HG02970 (cell line): ENCODE measurements at regions not wholly inside any gene's neighbourhood (a gene's known extent, or its start where the extent isn't known, plus 50 kb on each side); places are given as distances from the start of the nearest gene placed in this dataset.
"Not testable (repeated sequence)": the region's sequence is repeated elsewhere in the genome, so short reads cannot be mapped to it uniquely, and the experiment has no call there.

Source experiments
- ATAC-seq: cut with Tn5 transposase; IDR thresholded peaks from one replicate; pipeline ENCODE4 v1.9.1; 2021; ENCODE audit warnings: mild to moderate bottlenecking, moderate library complexity, moderate number of reproducible peaks; ENCODE audit not compliant: unreplicated experiment, low FRiP score

DNA sequence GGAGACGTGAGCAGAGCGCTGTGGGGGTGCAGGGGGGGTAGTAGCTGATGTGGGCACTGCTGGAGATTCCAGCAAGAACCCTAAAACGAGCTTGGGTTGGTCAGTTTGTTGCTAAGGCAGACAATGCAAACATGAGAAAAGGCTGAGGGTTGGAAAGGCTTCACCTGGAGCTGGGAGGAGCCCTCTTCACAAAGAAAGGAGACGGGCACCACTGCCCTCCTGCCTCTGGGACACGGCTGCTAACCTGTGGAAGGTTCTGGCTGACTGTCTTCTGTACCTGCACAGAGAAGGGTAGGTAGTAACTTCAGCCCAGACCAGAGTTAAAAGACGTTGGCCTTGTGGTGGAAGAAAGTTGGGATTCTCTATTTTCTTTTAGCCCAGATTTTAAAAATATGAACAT, 108.7 kb downstream of the SUCLA2 start:
- ATAC-seq: no peak

DNA sequence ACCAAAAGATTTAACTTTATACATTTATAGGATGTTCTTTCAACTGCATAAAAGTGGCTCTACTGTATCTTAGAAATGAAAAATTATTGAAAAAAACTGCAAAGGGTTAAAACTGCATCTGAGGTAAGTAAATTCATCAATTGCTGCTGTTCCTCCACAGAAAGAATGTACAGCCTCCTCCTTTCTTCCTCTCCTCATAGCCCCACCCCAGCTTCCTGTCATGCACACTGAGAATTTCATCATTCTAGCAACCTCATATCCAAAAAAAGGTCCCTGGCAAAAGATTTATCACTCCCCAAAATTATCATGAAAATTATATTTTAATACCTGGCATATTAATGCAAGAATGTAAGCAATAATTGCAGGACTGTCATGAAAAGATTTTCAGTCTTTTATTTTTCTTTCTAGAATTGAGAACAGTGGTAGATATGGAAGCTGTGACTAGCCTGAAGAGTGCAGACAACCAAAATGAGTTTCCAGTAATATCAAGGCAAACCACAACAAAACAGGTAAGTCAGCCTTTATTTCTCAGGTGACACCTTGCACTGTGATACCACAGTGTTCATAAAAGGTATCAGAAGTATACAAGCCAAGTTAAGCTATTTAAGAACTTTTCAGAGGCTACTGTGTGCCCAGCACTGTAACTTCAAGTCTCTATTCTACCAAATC, 110.8 kb downstream of the SUCLA2 start:
- ATAC-seq: no peak

DNA sequence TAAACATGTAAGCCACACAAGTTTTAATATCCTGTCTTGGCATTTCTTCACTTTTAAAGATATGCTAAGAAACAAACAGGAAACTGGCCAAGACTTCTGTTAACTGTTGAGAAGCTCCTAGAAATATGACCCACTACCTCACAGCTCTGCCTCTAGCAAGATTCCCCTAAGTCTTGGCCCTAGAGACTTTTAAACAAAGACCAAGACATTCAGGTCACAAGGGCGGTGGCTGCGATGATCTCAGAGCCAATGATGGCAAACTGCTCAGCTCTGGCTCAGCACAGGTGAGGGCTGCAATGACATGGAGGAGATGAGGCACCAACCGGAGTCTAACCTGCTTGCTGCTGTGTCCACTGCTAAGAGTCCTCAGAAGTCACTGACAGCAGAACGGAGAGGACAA, 114.8 kb downstream of the SUCLA2 start:
- no peak for ATAC-seq

DNA sequence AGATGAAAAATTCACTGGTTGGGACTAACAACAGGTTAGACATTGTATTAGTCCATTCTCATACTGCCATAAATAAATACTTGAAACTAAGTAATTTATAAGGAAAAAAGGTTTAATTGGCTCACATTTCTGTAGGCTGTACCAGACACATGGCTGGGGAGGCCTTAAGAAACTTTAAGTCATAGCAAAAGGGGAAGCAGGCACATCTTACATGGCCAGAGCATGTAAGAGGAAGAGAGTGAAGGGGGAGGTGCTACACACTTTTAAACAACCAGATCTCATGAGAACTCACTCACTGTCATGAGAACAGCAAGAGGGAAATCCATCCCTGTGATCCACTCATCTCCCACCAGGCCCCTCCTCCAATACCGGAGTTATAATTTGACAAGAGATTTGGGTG, 125.9 kb downstream of the SUCLA2 start:
- ATAC-seq: no peak

DNA sequence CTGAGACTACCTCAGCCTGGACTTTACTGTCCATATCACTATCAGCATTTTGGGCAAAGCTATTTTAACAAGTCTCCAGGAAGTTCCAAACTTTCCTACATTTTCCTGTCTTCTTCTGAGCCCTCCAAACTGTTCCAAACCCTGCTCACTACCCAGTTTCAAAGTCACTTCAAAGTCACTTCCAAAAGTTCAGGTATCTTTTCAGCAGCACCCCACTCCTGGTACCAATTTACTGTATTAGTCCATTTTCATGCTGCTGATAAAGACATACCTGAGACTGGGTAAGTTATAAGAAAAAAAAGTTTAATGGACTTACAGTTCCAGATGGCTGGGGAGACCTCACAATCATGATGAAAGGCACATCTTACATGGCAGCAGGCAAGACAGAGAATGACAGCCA, 127.1 kb downstream of the SUCLA2 start:
- ATAC-seq: not testable (repeated sequence)

DNA sequence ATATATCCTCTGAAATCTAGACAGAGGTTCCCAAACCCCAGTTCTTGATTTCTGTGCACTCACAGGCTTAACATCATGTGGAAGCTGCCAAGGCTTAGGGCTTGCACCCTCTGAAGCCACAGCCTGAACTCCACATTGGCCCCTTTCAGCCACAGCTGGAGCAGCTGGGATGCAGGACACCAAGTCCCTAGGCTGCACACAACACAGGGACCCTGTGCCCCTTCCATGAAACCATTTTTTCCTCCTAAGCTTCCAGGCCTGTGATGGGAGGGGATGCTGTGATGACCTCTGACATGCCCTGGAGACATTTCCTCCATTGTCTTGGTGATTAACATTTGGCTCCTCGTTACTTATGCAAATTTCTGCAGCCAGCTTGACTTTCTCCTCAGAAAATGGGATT, 127.8 kb downstream of the SUCLA2 start:
- ATAC-seq: not testable (repeated sequence)

DNA sequence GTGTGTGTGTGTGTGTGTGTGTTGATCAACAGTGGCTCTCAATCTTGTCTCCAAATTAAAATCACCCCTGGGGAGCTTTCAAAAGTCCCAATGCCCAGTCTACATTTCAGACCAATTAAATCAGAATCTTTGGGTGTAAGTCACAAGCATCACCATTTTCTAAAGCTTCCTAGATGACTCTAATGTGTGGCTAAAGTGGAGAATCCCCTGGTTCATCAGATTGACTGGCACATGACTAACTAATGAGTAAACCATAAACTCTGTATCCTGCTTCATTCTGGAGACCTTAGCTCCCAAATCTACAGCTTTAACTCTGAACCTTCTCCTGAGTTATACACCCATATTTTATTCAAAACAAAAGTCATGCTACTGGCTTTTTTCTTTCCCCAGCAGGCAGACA, 131.3 kb downstream of the SUCLA2 start:
- ATAC-seq: no peak

DNA sequence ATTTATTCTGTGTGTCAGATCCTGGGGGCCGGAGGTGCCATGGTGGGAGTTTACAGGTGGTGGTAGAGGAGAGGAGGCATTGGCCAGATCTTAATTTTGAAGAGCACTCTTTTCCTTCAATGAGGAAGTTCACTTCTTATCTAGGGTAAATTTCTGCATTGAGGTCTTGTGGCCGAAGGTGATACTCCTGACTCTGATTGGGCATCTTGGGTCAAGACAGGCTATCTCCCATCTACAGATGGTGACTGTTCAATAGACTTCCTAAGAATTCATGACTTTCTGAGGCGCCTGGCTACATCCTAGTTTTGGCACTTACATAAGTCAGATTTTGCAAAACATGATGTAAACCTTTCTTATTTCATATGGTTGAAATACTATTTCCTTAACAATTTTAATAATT, 135.2 kb downstream of the SUCLA2 start:
- no peak for ATAC-seq

DNA sequence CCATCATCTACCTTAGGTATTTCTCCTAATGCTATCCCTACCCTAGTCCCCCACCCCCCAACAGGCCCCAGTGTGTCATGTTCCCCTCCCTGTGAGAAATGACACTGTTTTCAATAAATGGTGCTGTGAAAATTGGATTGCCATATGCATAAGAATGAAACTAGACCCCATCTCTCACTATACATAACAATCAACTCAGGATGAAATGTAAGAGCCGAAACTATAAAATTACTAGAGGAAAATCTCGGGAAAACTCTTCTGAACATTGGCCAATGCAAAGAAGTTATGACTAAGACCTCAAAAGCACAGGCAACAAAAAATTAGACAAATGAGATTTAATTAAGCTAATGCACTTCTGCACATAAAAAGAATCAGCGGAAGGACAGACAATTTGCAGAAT, 138.2 kb downstream of the SUCLA2 start:
- ATAC-seq: no peak

DNA sequence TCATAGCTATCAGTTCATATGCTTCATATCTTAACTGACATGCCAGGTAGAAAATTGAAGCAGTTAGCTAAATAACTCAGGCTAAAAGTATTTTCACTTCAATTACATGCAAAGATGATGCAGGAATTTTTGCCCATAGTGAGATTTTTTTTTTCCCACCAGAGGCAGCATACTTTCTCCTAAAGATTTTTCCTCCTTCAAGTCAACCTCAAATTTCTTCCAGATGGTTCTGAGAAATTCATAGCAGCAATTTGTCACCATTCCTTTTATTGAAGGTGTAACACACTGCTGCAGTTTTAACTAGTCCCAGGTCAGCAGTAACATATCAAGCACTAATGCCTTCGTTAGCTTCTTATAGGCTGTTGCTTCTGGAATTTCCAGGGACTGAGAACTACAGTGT, 141.9 kb downstream of the SUCLA2 start:
- no peak for ATAC-seq

DNA sequence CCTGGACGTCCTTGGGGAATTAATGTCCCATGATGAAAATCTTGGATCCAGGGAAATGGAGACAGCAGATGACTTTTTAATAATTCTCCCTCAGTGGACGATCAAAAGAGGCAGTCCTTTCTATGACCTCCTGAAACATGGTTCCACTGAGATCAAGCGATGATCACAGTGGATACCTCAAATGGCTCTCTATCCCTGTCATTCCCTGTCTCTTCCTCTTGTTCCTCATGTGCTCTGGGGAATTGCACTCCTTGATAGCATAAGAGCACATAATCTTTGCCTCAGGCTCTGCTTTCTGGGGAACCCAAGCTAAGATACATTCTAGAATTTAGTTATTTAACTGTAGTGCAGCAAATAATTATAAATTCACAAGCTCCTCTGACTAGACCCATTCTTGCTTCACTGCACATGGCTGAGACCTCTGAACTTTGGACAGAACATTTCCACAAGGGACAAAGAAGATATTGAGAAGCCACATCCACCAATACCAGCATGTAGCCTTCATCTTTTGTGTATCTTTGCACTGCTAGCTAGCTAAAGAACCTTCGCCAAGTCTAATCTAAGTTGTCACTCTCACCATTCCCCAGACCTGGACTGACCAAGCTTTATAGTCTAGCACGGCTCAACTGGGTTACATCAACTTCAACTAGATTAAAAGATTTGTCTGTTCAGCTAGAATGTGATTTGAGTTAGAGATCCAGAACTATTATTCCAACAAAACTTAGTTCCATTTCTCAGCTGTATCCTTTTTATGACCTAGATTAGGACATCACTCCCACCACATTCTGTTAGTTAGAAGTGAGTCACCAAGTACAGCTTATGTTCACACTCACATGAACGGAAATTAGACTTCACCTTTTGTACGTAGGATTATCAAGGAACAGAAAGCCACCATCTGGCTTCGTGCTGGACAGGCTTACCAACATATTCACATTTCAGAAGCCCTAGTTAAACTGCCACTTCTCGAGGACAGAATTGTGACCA, 142.7 kb downstream of the SUCLA2 start:
- ATAC-seq: no peak

DNA sequence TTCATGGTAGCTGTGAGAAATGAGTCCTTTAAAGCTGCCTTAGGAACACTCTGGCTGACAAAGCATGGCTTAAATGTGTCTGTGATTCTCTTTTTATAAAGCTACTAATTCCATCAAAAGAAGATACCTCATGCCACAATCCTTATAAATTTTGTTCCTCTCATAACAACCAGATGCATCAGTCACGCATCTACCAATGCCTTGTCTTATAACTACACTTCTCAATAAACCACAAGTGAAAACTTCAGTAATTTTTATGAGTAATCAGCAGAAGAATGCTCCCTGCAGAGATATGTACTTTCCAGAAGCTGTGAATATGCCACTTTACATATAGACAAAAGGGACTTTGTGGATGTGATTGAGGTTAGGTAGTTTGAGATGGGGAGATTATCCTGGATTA, 147.8 kb downstream of the SUCLA2 start:
- ATAC-seq: no peak

DNA sequence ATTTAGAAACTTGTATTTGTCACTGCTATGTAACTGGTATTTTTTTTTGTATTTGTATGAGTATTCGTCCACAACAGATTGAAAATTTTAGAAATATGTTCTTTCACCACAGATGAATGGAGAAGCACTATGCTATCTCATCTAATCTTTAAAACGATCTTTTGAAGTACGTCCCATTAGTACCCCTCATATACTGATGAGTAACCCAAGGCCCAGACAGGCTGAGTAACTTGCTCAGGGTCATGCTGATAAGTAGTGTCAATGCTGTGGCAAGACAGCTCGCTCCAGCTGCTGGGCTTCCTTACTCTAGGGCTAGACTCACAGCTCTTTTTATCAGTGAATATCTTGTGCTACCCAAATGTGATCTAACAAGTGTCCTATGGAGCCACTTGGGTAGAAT, 154.2 kb downstream of the SUCLA2 start:
- ATAC-seq: no peak

DNA sequence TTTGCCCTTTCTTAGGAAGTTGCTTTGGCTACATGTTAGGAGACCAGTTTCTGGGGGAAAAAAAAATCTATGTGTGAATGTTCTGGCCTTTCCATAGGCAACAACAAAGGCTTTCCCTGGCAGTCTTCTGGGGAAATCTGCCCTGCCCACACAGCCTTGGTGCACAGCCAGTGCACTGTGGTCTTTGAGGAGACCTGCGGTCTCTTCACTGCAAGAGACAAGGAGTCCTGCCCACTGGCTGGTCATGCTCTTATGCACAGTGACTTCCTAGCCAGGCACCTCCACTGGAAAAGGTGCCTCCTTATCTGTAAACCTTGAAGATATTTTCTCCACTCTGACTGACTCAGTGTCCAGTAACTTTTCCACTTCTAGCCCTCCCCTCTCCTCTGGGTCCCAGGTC, 155.1 kb downstream of the SUCLA2 start:
- ATAC-seq: no peak

DNA sequence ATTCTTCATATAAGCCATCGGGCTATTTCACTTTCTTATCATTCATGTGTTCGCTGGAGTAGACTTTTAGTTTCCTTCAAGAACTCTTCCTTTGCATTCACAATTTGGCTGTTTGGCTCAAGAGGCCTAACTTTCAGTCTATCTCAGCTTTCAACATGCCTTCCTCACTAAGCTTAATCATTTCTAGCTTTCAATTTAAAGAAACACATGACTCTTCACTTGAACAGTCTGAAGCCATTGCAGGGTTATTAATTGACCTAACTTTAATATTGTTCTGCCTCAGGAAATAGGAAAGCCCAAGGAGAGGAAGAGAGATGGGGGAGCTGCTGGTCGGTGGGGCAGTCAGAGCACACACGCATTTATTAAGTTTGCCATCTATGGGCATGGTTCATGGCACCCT, 158.1 kb downstream of the SUCLA2 start:
- peak; percentile 72 for ATAC-seq

DNA sequence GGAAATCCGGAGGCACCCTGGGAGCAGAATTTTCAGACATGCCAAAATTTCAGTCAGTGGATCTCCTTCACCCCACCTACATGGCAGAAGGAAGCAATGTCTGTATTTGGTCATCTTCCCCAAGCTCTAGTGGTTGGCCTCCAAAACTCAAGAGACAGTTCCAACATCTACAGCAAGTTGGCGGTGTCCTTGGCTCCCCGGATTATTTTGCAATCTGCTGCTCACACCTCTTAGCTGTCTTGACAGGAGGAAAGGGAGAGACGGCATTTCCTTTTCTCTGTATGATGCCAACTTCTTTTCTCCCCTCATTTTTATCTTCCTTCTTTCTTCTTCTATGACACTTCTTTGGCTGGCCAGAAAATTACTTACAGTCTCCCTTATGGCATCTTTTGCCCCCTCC, 159.9 kb downstream of the SUCLA2 start:
- ATAC-seq: no peak

DNA sequence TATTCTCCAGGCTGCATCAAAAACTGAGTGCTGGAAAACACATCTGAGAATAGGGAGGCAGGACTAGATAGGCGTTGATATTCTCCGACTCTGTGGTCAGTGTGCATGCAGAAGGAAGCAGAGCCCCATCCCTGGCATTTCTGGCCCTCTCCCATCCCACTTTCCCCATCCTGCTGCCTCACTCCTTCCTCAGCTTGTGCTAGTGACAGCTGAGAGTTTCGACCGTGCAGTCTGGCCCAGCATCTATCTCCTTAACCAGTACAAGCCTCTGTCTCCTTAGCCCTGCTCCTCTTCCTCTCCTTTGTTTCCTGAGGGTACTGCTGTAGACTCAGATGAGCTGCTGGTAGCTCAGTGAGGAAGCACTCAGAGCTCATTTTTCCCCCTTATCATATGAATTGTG, 163.2 kb downstream of the SUCLA2 start:
- no peak for ATAC-seq

DNA sequence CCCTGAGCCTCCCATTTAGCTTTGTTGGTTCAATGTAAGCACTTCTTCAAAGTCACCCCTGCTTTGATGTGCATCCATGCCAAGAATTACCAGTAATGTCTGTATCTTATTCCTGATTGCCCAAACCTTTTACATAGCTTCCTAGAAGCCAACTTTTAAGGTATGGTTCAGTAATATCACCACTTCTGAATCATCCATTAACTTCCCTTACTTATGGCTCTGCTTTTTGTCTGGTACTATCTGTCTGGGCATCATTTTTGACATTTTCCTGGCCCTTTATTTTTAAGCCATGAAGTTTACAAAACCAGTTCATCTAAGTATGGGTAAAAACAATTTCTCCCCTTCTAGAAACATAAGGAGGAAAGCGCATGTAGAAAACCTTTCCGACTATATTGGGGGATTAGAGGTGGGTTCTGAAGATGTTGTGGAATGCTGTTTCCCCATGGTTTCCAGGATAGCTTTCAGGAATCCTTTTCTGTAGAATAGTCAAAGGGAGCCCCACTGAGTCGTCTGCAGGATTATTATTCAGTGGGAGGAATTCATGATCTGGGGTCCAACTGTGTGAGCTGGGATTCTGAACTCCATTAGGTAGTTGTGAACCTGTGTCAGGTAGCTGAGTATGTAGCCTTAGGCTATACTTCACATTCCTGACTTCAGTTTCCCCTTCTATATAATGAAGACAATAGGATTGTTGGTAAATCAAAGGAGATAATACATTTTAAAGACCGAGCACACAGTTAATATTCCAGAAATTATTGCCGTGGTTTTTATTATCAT, 163.8 kb downstream of the SUCLA2 start:
- no peak for ATAC-seq

DNA sequence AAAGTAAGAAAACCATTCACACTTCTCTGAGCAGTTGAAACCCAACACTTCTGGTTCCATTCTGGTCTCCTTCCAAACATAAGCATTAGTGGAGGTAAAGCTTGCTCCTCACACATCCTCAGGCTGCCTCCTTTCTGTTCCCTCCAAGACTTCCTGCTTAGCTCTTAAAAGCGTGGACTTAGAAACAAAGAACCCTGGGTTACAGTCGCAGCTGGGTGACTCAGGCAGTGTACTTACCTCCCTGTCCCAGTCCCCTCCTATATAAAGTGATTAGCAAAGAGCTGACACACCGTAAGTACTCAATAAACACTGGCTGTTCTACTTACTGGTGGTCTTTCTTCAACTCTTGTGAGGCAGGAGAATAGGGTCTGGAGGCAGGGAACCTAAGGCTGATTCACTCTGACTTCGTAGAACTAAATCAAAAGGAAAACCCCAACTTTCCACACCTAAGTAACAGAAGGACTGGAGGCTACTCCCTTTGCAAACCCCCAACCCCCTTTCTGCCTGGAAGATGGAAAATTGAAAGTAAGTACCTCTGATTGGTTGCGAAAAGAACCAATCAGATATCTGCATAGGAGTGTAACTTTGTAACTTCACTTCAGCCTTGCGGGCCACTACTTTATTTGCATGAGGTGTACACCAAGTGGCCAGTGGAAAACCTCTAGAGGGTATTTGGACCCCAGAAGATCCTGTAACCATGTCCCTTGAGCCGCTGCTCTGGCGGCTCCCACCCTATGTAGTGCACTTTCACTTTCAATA, 165.4 kb downstream of the SUCLA2 start:
- no peak for ATAC-seq

DNA sequence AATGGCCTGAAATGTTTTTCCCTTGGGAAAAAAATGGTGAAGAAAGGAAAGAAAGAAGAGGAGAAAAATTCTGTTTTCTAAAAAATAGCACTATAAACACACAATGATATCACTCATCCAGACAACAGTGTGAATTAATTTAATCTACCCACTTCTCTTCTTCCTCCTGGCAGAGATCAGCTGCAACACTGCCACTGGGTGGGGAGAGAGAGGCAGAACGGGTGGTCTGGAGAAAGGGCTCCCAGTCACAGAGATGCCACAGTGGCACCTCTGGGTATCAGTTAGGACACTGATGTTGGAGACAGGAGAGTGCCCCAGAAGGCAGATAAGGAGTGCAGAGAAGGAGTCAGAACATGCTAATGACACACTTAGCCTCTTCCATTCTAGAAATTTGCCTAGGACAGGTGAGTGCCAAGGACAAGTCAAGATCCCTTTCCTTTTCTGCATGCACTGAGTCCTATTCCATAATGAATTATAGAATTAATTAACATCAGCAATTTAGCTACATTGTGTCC, 168.6 kb downstream of the SUCLA2 start:
- no peak for ATAC-seq
